GM21529 (cell line): ENCODE measurements at regions not wholly inside any gene's neighbourhood (a gene's known extent, or its start where the extent isn't known, plus 50 kb on each side); places are given as distances from the start of the nearest gene placed in this dataset.
"Not testable (repeated sequence)": the region's sequence is repeated elsewhere in the genome, so short reads cannot be mapped to it uniquely, and the experiment has no call there.

Experiments used
- ATAC-seq: cut with Tn5 transposase; IDR thresholded peaks from one replicate; pipeline ENCODE4 v1.9.1; 2021; ENCODE audit not compliant: unreplicated experiment

DNA sequence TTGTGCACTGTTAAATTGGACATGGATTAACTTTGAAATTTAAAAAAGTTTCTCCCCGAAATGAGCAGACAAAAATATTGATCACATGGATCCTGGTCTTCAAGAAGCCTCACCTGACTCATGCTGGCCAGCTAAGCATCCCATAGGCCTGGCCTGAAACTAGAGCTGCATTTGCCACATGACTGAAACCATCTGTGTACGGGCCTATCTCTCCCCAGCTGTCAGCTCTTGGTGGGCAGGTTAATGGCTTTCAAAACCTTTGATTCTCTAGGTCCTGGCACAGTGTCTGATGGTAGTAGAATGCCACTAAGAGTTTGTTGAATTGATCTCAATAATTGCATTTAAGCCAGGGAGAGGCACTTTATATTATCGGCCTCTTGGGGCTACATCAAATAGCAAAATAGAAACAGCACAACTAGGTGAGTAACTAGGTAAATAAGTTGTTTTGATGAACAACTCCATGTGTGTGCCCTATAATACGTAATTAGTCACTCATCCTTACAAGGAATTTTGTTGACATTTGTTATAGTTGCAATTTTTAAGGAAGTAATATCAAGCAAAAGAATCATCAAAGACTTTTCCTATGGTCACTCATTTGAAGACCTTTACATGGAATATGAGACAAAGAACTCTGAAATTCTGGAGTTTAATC lies 251.1 kb downstream of the SP3 start:
- no peak for ATAC-seq

DNA sequence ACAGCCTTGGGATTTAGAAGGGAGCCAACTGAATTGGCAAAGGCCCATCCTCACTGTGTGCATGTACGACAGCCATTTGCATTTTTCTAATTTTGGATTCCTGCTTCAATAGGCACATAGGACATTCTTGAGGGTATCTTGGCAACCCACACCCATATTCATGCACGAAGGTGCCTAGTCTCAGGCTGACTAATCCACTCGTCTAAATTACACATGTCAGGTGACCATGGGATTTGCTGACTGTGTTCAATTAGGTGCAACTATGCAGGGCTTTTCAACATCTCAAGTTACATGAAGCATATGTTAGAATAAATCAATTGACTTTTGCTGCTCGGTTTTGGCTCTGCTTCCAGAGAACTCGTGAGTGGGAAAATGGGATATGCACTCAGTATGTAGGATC lies 249.7 kb downstream of the SP3 start:
- ATAC-seq = no peak

DNA sequence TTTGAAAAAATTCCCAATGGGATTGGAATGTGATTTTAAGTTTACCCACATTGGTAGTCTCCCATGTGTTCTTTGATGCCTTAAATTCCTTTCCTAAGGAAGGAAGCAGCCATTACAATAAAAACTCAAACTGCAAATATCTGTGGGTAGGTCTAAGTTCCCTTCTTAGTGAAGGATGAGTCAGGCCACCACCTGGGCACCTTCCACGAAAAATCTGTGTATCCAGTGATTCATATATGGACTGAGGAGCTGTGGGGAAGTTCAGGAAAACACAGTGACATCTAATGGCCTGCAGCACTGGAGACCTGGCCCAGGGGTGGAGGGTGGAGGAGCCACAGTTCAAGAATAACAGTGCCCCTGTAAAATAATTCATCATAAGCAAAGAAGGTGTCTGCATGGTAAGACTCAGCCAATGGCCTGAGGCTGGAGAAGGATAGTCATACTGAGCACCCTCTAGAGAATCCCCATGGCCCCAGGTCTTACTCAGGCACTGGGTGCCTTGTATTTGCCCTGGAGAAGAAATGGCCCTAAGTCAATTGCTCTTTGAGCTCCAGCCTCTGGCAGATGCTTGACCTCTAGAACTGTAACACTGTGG lies 248.6 kb downstream of the SP3 start:
- no peak for ATAC-seq

DNA sequence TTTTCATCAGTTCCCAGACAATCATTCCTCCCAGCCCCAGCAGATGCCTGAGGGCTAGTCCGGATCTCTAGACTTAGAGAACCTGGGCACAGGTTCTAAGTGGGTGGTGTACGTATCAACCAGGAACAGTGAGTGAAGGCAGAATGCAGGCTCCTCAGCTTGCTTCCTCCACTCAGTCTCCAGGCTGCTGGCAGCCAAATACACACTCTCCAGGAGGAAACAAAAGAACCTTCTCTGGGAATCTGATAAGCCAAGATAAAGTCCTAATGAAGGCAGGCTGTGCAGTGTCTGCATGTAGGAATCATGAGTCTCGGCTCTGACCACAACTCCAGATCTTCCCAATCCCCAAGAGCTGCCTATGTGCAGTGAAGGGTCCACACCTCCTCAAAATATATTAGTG lies 245.7 kb downstream of the SP3 start:
- ATAC-seq = no peak

DNA sequence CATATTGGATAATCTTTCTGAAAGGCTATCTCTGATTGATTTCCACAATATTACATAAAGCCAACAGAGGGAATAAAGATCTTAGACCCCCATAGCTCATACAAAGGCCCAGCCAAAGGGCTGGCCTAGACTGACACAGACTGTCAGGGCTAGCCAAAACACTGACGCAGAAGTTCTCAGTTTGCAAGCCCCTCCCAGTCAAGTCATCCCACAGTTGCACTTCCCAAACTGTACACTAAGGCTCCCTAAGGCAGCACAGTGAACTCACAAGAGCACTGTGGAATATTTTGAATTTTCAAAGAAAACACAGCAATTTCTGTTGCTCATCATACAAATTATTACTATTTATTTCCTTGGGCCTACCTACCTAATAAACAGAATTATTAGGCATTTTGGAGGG lies 244.9 kb downstream of the SP3 start:
- ATAC-seq = no peak

DNA sequence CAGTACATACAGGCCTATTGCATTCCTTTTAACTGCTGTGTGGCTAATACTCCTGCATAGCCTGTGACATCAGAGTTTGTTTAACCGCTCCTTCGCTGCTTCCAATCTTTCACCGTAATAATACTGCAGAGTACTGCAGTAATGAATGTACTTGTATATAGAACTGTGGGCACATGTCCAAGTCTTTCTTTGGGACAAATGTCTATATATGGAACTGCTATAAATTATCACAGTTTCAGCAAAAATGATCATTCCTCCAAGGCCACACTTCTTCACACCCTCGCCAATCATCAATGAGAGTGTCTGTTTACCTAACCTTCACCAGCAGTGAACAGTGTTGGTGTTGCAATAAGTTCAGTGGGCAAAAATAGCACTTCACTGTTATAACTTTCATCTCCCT lies 230.4 kb downstream of the SP3 start:
- no peak for ATAC-seq

DNA sequence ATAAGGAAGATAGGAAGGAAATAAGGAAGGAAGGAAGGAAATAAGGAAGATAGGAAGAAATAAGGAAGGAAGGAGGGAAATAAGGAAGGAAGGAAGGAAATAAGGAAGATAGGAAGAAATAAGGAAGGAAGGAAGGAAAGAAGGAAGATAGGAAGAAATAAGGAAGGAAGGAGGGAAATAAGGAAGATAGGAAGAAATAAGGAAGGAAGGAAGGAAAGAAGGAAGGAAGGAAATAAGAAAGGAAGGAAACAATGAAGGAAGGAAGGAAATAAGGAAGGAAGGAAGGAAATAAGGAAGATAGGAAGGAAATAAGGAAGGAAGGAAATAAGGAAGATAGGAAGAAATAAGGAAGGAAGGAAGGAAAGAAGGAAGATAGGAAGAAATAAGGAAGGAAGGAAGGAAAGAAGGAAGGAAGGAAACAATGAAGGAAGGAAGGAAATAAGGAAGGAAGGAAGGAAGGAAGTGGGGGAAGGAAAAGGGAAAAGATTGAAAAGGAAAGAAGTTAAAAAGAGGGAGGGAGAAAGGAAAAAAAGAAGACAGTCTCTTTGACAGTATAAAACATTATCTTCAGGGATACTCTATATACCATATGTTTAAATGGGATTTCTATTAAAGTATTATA lies 227.1 kb downstream of the SP3 start:
- not testable (repeated sequence) for ATAC-seq

DNA sequence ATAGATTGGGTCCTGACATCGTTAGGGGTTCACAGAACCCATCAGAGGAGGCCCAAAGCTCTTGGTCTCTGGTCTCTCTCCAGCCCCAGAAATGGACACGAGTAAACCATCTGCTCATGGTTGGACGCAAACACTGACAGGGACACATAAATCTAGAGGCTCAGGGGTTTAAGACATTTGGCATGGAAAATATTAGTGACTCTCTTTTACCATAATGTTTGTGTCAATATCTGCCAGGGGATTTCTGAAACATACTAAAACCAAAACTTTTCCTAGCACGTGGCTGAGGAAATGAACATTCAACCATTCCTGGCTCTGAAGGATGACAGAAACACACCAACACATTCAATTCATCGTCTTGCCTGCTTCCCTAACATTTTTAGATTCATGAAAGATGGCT lies 226.2 kb downstream of the SP3 start:
- no peak for ATAC-seq

DNA sequence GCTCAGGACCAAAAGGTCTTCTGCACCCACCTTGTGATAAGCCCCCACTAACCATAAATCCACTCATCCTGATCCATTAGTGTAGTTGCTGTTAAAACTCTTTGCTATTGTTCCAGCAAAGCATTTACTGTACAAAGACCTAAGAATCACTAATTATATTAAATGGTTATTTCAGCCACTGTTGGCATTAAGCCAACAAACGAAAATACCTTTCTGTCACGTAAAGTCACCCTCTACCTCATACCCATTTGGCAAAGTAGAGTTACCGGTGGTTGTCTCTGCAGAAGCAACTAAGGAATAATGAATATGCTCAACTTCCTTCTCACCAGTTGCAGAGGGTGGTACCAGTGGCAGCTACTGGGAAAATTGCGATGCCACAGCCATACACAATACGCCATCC lies 224.5 kb downstream of the SP3 start:
- no peak for ATAC-seq

DNA sequence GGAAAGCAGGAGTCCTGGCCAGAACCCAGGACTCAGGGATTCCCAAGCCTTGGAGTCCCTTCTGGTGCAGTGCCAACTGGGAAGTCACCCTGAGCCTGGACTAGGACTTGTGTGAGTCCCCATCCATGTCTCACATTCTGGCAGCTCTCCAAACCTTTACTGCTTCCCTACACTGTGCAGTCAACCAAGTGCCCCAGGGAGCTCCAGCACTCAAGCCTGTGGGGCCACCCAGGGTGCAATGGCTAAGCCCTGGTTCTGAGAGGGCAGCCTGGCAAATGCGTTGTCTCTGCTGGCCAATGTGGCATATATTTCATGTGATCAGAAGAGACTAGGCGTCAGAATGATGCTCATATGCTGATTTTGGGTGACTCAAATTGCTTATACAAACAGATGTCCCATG lies 223.4 kb downstream of the SP3 start:
- ATAC-seq = no peak

DNA sequence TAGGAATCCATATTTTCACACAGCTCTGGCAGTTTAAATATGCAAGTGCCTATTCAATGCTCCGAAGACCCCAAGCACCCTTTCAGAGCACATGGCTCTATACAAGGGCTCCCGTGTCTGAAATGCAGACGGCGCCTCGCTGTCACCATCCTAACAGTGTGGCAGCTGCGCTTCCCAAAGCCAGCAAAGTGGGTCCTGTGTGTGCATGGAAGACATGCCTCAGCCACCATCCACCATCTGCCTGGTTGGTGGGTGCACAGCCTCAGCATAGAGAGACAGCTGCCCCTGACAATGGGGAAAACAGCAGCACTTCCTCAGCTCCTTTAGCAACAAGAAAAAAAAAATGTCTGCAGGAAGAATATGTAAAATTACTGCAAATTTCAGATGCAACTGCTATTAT lies 218.1 kb downstream of the SP3 start:
- no peak for ATAC-seq

DNA sequence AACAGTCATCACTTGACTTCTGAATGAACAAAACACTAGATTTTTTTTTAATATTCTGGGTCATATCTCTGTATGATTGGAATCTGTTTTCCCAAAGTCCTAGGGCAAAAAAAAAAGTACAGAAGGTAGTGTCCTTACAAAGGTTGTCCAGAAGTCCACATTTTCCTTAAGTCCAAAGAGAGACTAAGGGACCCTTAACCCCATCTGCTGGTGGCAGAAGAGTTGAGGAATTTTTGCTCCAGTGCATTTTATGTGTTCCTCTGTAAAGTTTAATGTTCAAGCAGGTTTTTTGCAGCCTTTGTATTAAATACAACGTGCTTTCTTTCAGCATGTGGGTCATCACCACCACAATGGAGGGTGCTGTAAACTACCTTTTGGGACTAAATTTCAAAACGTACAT lies 215.9 kb downstream of the SP3 start:
- ATAC-seq = no peak

DNA sequence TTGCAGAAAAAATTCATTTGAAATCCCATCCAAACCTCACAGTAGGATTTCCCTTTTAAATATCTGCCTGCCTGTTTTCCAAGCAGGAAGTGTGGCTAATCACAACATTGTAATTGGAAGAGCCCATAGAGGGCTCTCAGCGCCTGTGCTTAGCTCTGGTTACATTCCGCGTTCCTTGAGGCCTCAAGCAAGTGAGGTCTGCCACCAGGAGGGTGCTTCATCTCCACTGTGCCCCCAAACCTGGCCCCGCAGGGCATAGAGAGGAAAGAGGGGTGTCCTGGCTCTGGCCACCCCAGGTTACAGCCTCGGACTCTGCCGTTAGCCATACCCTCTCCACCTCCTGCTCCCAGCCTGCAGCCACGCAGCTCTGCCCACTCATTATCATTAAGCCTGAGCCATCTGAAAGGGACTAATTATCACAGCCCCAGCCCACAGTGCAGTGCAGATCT lies 214.8 kb downstream of the SP3 start:
- ATAC-seq = no peak

DNA sequence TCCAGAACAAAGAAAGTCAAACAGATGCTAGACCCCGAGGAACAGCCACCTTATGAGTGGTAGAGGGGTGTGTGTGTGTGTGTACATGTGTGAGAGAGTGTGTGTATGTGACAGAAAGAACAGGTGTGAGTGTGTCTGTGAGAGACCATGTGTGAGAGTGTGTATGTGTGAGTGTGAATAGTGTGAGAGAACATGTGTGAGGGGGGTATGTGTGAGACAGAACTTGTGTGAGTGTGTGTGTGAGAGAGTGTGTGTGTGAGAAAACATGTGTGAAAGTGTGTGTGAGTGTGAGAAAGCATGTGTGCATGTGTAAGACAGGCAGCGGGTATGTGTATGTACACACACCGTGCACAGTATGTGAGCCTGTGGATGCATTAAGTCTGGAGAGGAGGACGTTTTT lies 214.3 kb downstream of the SP3 start:
- ATAC-seq = no peak

DNA sequence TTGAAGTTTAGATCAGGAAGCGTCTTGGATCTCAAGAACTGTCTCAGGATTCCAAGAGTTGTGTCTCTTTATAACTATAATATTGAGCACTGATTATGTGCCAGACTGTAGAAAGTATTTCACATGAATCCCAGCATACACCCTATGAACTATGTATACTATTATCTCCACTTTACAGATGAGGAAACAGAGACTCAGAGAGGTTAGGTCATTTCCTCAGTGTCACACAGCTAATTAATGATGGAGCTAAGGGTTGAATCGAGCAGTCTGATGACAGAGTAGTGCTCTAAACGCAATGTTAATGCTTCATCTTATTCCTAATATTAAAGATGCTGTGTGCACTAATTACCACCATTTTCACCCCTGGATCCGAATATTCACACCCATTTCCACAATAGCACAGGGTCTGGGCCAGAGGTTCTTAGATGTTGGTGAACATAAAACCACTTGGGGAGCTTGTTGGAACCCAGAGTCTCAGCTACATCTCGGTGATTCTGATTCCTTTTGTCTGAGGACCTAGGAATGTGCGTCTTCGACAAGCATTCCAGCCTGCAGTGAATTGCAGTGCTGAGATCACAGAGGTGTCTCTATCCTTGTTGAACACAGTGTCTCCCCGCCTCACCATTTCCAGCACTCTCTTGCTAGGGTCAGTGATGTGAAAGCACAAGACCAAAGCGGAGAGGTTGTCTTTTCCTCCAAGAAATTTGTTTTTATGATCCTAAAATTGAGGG lies 213.8 kb downstream of the SP3 start:
- ATAC-seq = no peak

DNA sequence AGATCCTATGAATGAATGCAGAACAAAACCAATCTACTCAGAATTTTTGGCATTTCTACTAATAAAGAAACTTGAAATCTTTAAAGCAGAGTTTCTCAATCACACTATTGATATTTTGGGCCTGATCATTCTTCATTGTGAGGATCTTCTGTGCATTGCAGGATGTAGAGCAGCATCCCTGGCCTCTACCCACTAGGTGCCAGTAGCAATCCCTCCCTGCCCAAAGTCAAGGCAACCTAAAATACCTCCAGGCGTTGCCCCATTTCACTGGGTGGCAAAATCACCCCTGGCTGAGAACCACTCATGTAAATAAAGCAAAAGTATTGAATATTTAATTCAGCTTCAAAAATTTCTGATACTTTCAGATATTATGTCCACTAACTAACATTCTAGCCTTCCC lies 213.0 kb downstream of the SP3 start:
- ATAC-seq = no peak

DNA sequence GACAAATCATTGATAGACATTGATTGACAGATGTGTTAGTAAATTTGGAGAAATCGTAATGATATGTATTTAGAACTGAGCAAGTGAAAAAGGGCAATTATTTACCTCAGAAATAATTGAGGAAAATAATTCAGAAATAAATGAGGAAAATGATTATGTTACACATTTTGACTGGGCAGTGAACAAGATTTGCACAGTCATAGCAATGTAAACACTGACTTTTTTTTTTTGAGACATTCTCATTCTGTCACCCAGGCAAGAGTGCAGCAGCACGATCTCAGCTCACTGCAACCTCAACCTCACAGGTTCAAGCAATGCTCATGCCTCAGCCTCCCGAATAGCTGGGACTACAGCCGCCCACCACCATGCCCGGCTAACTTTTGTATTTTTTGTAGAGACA lies 211.7 kb downstream of the SP3 start:
- no peak for ATAC-seq

DNA sequence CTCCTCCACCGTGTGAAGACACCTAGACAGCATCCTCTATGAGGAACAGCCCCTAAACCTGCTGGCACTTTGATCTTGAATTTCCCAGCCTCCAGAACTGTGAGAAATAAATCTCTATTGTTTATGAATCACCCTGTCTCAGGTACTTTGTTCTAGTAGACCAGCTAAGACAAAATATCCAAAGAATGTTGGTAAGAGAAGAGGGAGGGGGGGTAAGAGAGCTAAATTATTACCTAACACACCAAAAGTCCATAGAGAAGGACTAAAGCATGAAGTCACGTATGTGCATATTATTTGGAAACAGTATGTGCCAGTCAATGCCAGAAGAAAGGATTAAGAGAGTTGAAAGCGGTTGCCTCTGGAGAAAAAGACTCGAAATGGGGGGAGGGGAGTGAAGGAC lies 211.0 kb downstream of the SP3 start:
- ATAC-seq = no peak

DNA sequence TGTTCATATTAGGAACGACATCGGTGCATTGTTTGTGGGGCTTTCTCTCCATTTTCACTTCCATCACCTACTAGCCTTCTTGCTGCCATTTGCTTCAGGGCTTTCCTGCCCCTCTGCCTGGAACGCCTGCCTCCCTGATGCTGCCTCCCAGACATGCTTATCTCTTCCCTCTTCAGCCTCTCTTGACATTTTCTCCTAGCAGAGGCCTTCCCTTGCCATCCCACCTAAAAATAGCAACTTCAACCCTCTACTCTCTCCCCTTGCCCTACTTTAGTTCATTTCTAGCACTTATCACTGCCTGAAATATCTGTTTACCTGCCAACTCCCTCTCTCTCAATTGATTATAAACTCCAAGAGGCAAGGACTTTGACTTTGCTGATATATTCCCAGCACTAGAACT lies 210.3 kb downstream of the SP3 start:
- ATAC-seq = no peak

DNA sequence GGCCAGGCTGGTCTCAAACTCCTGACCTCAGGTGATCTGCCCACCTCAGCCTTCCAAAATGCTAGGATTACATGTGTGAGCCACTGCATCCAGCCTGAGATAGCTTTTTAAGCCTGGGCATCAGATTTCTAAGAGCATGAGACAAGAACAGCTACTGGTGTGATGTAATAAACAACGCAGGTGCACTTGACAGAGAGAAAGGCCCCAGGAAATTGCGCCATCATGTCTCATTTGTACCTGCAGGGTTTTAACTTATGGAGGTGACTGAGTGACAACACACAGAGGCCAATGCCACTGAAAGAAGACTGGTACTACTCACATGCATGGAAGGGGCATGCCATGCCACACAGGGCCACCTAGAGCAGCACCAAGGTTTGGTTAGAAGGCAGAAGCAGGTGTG lies 209.4 kb downstream of the SP3 start:
- ATAC-seq = no peak

DNA sequence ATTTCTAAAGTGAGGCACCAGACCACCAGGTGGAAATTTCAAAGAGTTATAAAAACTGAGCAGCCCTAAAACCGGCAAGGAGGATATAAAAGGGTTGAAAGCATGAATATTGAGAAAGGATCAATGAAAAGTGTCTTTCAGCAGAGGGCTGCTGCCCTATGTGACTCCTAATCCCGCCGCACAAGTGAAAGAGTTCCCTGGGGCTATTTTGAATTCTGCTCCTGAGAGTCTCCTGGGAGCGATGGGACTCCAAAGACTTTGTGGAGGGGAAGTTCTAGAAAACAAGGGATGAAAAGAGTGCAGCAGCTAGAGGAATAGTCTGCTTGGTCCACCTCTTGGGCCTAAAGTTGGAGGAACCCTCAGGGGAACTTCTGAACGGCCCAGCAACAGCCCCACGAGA lies 205.2 kb downstream of the SP3 start:
- ATAC-seq = no peak

DNA sequence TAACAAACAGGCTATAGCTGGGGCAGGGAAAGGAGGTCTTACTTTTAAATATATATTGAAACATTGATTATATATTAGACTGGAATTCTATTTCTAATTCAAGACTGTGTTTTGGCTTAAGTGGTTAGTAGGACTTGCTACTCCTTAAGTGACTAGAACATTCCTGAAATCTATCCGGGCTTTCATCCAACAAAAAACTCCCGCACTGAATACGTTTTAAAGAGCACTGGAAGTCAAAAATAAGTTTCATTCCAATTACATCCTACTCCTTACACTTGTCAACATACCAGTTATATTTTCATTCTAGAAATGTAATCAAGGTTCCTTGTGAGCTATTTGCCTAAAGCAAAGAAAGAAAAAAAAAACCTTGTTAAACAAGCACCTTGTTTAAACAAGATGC lies 204.6 kb downstream of the SP3 start:
- ATAC-seq = no peak
